ENCODE measurements at regions not wholly inside any gene's neighbourhood (a gene's known extent, or its start where the extent isn't known, plus 50 kb on each side); places are given as distances from the start of the nearest gene placed in this dataset.

DNA sequence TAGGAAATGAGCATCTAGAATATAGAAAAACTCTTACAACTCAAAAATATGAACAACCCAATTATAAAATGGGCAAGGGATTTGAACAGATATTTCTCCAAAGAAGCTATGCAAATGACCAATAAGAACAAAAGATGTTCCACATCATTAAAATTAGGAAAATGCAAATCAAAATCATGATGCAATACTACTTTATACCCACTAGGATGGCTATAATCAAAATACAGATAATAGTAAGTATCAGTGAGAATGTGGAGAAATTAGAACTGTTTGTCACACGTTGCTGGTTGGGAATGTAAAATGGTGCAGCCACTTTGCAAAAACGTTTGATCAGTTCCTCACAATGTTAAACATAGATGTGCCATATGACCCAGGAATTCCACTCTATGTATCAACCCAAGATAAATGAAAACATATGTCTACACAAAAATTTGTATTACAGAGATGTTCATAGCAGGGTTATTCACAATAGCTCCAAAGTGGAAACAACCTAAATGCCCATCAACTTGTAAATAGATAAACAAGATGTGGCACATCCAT is 558.4 kb downstream of the SLC4A3 start:
- no peak for DNase-seq
- no peak for TF ChIP-seq CTCF (IDR thresholded peaks at IDR 0.05; ENCODE audit: borderline replicate concordance)
- Histone ChIP-seq H3K9me3 (replicated peaks) (no peaks in the 10 kb centered on the region), H3K4me1 (no peaks in the 10 kb centered on the region), H3K27me3 (ENCODE audit: low read depth) (no peaks in the 10 kb centered on the region), H3K4me3 (no peak overlapping the region), H3K27ac (replicated peaks) (no peak overlapping the region), H3K36me3 (no peaks in the 10 kb centered on the region)
- intact Hi-C loops (cut with micrococcal nuclease): no loop called here

GRCh38 chr2:220188031-220188430 is 560.6 kb downstream of the SLC4A3 start:
- Histone ChIP-seq H3K9me3 (replicated peaks) (peaks cover 16% of the 10 kb centered on the region), H3K36me3 (no peaks in the 10 kb centered on the region), H3K4me1 (no peaks in the 10 kb centered on the region), H3K27ac (replicated peaks) (no peak overlapping the region), H3K4me3 (no peak overlapping the region), H3K27me3 (ENCODE audit: low read depth) (no peaks in the 10 kb centered on the region)
- intact Hi-C loops (cut with micrococcal nuclease): no loop called here
- TF ChIP-seq CTCF (IDR thresholded peaks at IDR 0.05; ENCODE audit: borderline replicate concordance): no peak
- DNase-seq: no peak

DNA sequence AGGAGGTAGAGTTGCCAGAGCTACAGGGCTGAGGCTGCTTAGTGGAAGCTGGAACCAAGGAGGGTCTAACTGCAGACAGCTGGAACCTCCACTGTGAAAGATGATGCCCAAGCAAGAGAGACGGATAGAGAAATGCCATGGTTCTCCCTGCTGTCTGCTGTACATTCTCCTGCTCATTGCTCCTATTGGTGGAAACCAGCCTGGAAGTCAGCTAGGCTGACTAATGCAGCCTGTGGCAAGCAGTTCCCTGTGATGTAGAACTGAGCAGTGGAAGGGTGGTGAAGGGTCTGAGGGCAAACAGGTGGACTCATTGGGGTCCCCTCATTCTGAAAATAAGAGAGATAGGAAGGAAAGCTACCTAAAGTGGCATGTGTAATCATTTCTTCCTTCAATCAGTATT is 563.6 kb downstream of the SLC4A3 start:
- DNase-seq: no peak
- H3K27ac ChIP-seq (replicated peaks): no peak overlapping the region
- no peak for TF ChIP-seq CTCF (IDR thresholded peaks at IDR 0.05; ENCODE audit: borderline replicate concordance)
- intact Hi-C loops (cut with micrococcal nuclease): no loop called here
- H3K36me3 ChIP-seq: no peaks in the 10 kb centered on the region
- no peak overlapping the region for H3K4me3 ChIP-seq
- peaks cover 20% of the 10 kb centered on the region for H3K9me3 ChIP-seq (replicated peaks)
- H3K27me3 ChIP-seq (ENCODE audit: low read depth): no peaks in the 10 kb centered on the region
- no peaks in the 10 kb centered on the region for H3K4me1 ChIP-seq

- no peak for DNase-seq
- Histone ChIP-seq H3K9me3 (replicated peaks) (peaks cover 20% of the 10 kb centered on the region), H3K4me1 (no peaks in the 10 kb centered on the region), H3K27ac (replicated peaks) (no peak overlapping the region), H3K27me3 (ENCODE audit: low read depth) (no peaks in the 10 kb centered on the region), H3K4me3 (no peak overlapping the region), H3K36me3 (no peaks in the 10 kb centered on the region)
- TF ChIP-seq CTCF (IDR thresholded peaks at IDR 0.05; ENCODE audit: borderline replicate concordance): no peak
- intact Hi-C loops (cut with micrococcal nuclease): no loop called here
Observed at GRCh38 chr2:220191737-220192136, 564.3 kb downstream of the SLC4A3 start.

DNA sequence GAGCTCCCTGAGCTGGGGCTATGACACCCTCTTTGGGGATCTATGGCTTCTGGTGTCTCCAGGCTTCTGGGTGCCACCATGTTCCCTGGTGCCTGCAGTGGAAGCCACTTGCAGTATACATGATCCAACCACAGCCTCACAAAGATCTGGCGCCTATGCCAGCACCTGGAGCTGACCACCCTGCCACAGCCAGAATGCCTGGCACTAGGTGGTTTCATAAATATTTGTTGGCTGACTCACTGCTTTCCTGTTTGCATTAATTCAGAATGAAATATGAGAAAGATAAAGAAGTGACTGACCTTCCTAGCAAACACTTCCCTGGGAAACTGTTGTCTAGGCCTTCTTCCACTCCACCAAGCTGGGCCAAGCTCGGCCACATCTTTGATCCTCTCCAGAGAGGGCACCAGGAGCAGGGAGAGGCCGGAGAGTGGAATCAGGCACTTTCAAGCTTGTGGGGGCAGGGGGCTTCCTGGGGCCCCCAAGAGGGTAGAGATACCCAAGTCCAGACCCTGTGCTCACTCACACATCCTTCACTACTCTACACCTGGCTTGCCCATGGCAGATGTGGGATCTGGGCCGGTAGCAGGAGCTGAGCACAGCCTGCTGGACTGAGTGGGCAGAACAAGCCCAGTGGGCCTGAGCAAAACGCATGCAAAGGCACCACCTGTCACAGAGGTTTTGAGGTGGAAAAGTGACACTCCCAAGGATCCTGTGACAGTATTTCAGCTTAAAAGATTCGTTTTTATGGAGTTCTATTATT is 565.7 kb downstream of the SLC4A3 start:
- Histone ChIP-seq H3K27me3 (ENCODE audit: low read depth) (no peaks in the 10 kb centered on the region), H3K4me3 (no peak overlapping the region), H3K27ac (replicated peaks) (no peak overlapping the region), H3K36me3 (no peaks in the 10 kb centered on the region), H3K4me1 (no peaks in the 10 kb centered on the region), H3K9me3 (replicated peaks) (peaks cover 20% of the 10 kb centered on the region)
- TF ChIP-seq CTCF (IDR thresholded peaks at IDR 0.05; ENCODE audit: borderline replicate concordance): no peak
- no peak for DNase-seq
- intact Hi-C loops (cut with micrococcal nuclease): no loop called here
